ENCODE measurements at regions not wholly inside any gene's neighbourhood (a gene's known extent, or its start where the extent isn't known, plus 50 kb on each side); places are given as distances from the start of the nearest gene placed in this dataset.

- no peak for DNase-seq
- Histone ChIP-seq H3K27me3 (no peaks in the 10 kb centered on the region), H3K4me1 (peaks cover 0 to 13% (median 5%) of the 10 kb centered on the region in 4 donors), H3K9me3 (no peaks in the 10 kb centered on the region), H3K4me3 (no peak overlapping the region), H3K36me3 (no peaks in the 10 kb centered on the region), H3K27ac (peak overlapping the region; percentile 25 to 36)
- intact Hi-C loops (cut with DNase I; ENCODE audit: low total_unique reads), result no loop called here
- TF ChIP-seq CTCF (IDR thresholded peaks at IDR 0.05), result no peak
Observed at GRCh38 chr2:100742277-100743254, 77.4 kb upstream of the NPAS2 start.

GRCh38 chr2:100743741-100744140, 76.2 kb upstream of the NPAS2 start:
- Histone ChIP-seq H3K36me3 (no peaks in the 10 kb centered on the region), H3K9me3 (no peaks in the 10 kb centered on the region), H3K27me3 (no peaks in the 10 kb centered on the region), H3K4me1 (peaks cover 0 to 13% (median 5%) of the 10 kb centered on the region in 4 donors), H3K27ac (no peak overlapping the region), H3K4me3 (no peak overlapping the region)
- DNase-seq, result no peak
- no peak for TF ChIP-seq CTCF (IDR thresholded peaks at IDR 0.05)
- intact Hi-C loops (cut with DNase I; ENCODE audit: low total_unique reads), result no loop called here

- no peak for DNase-seq
- Histone ChIP-seq H3K27ac (no peak overlapping the region), H3K27me3 (no peaks in the 10 kb centered on the region), H3K4me3 (no peak overlapping the region), H3K4me1 (peaks cover 0 to 13% (median 5%) of the 10 kb centered on the region in 4 donors), H3K36me3 (no peaks in the 10 kb centered on the region), H3K9me3 (no peaks in the 10 kb centered on the region)
- no peak for TF ChIP-seq CTCF (IDR thresholded peaks at IDR 0.05)
- intact Hi-C loops (cut with DNase I; ENCODE audit: low total_unique reads), result no loop called here
Observed at GRCh38 chr2:100744184-100744583, 75.8 kb upstream of the NPAS2 start.

- TF ChIP-seq CTCF (IDR thresholded peaks at IDR 0.05), result no peak
- Histone ChIP-seq H3K4me3 (no peak overlapping the region), H3K27me3 (no peaks in the 10 kb centered on the region), H3K27ac (no peak overlapping the region), H3K9me3 (no peaks in the 10 kb centered on the region), H3K36me3 (no peaks in the 10 kb centered on the region), H3K4me1 (peaks cover 0 to 13% (median 5%) of the 10 kb centered on the region in 4 donors)
- DNase-seq, result no peak
- intact Hi-C loops (cut with DNase I; ENCODE audit: low total_unique reads), result no loop called here
Observed at GRCh38 chr2:100744589-100744988, 75.3 kb upstream of the NPAS2 start.

GRCh38 chr2:100745604-100746003, 74.3 kb upstream of the NPAS2 start:
- no peaks in the 10 kb centered on the region for H3K9me3 ChIP-seq
- no peaks in the 10 kb centered on the region for H3K36me3 ChIP-seq
- H3K4me3 ChIP-seq, result no peak overlapping the region
- intact Hi-C loops (cut with DNase I; ENCODE audit: low total_unique reads), result no loop called here
- no peak overlapping the region for H3K27ac ChIP-seq
- H3K27me3 ChIP-seq, result no peaks in the 10 kb centered on the region
- TF ChIP-seq CTCF (IDR thresholded peaks at IDR 0.05), result no peak
- no peak for DNase-seq
- peaks cover 0 to 13% (median 5%) of the 10 kb centered on the region in 4 donors for H3K4me1 ChIP-seq

Measured in tibial artery (tissue), 4 donors.